Breast epithelium (tissue), 4 donors: ENCODE measurements at regions not wholly inside any gene's neighbourhood (a gene's known extent, or its start where the extent isn't known, plus 50 kb on each side); places are given as distances from the start of the nearest gene placed in this dataset.

Experiments used
- DNase-seq, 2 donors: peaks; one replicate each; pipeline ENCODE4 v3.0.0-alpha.2; 2019; ENCODE audit warnings: low spot score in 2 of 2
- H3K27ac ChIP-seq, 2 donors: fragments of 200-600 bp; sonication (generic) in 1 of 2; one replicate each; pipeline ENCODE4 v1.5.1; 2016 to 2019; ENCODE audit warnings: mild to moderate bottlenecking in 1 of 2
- H3K27me3 ChIP-seq, 2 donors: fragments of 200-600 bp; sonication (generic) in 1 of 2; one replicate each; pipeline versions ENCODE4 v1.5.1 to v1.6.0; 2017 to 2019; ENCODE audit warnings: control low read depth in 1 of 2, mild to moderate bottlenecking in 1 of 2
- H3K36me3 ChIP-seq: fragments of 200-600 bp; one replicate; pipeline ENCODE4 v1.5.1; 2019
- H3K4me1 ChIP-seq, 2 donors: fragments of 200-600 bp; sonication (generic); one replicate each; pipeline ENCODE4 v1.5.1; 2016 to 2019; ENCODE audit warnings: control low read depth in 1 of 2
- H3K4me3 ChIP-seq, 3 donors: fragments of 200-600 bp; sonication (generic); 1 replicate in 2 of 3; 2 replicates in 1 of 3; pipeline ENCODE4 v1.5.1; 2016 to 2019; ENCODE audit warnings: mild to moderate bottlenecking in 3 of 3, moderate library complexity in 2 of 3
- H3K9me3 ChIP-seq, 2 donors: fragments of 200-600 bp; sonication (generic) in 1 of 2; one replicate each; pipeline ENCODE4 v1.5.1; 2016 to 2019; ENCODE audit warnings: control low read depth in 1 of 2
- CTCF ChIP-seq, 3 donors: fragments of 450-650 bp; IDR thresholded peaks; one replicate each; pipeline ENCODE4 v1.5.1; 2016 to 2017; ENCODE audit warnings: antibody characterized with exemption in 3 of 3, mild to moderate bottlenecking in 3 of 3, moderate library complexity in 3 of 3
- POLR2A ChIP-seq: fragments of 450-650 bp; IDR thresholded peaks from one replicate; pipeline ENCODE4 v1.6.1; 2016; ENCODE audit warnings: antibody characterized with exemption, mild to moderate bottlenecking, moderate library complexity
- POLR2AphosphoS5 ChIP-seq, 3 donors: sonication (generic); formaldehyde crosslinking; IDR thresholded peaks; one replicate each; pipeline ENCODE4 v1.6.1; 2017; ENCODE audit warnings: antibody characterized with exemption in 3 of 3
- intact Hi-C: fragments of 100-400 bp; cut with DNase I; formaldehyde crosslinking; loops from one replicate; pipeline ENCODE4 v1.15.1; 2023; ENCODE audit warnings: low total_unique reads

DNA sequence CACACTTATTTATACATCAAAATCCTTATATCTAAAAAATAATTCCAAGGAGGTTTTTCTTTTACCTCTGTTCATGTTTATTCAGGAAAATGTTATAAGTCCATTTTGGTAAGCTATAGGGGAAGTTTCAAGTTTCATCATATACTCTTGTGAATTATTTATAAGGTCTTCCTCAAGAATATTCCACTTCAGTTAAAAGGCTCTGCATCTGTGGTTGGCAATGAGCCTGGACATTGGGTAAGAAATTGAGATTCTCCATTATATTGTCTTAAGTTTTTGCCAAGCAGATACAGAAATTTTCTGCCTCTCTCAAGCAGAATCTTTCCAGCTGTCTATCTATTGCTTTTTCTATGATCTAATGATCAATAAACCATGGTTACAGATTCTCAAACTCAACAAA lies 641.9 kb downstream of the NLGN4X start:
- Histone ChIP-seq H3K9me3 (peaks cover 0 to 9% of the 10 kb centered on the region in 2 donors), H3K27ac (no peak overlapping the region), H3K4me1 (no peaks in the 10 kb centered on the region), H3K27me3 (no peaks in the 10 kb centered on the region), H3K4me3 (no peak overlapping the region), H3K36me3 (no peaks in the 10 kb centered on the region)
- no peak for DNase-seq
- intact Hi-C loops = no loop called here
- TF ChIP-seq POLR2AphosphoS5 (IDR thresholded peaks at IDR 0.05) (no peak), POLR2A (no peak), CTCF (IDR thresholded peaks at IDR 0.05) (no peak)

DNA sequence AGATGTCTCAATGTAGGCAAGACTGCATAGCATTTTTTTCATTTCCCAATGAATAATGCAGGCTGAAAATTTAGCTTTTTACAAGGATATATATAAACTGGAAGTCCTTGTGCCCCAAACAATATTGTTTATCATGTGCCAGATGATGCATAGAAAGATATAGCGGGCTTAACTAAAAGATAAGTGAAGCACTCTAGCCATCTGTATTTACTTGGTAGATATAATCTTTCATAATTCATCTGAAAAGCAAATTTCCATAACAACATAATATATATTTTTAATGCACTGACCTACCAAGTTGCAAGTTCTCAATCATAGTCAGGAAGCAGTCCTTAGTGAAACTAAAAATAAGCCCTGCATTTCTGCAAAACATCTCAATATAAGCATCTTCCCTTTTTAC lies 653.3 kb downstream of the NLGN4X start:
- intact Hi-C loops = no loop called here

DNA sequence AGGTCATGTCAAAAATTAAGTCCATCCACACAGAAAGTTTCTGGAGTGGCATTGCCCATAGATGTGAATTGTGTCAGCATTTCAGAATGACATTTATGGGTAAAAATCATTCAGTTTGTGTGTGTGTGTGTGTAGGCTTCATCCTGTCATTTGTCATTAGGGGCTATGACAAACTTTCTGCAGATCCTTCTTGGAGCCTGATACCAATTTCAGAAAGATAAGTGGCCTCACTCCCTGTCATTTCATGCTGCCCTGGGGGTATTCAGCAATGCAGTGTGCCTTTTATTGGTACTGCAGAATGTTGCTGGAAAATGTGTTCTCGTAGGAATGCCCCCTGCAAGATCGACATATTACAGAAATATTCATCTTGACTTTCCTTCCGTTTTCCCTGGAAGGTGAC lies 659.7 kb downstream of the NLGN4X start:
- no peak overlapping the region for H3K4me3 ChIP-seq
- H3K9me3 ChIP-seq = no peaks in the 10 kb centered on the region
- H3K36me3 ChIP-seq = no peaks in the 10 kb centered on the region
- H3K27me3 ChIP-seq = no peaks in the 10 kb centered on the region
- no peaks in the 10 kb centered on the region for H3K4me1 ChIP-seq
- no peak overlapping the region for H3K27ac ChIP-seq
- no peak for TF ChIP-seq POLR2AphosphoS5 (IDR thresholded peaks at IDR 0.05)
- no peak for TF ChIP-seq CTCF (IDR thresholded peaks at IDR 0.05)
- no peak for TF ChIP-seq POLR2A
- no peak for DNase-seq
- intact Hi-C loops = no loop called here

More for the DNA sequence above, 653.3 kb downstream of the NLGN4X start:
- Histone ChIP-seq H3K36me3 (no peaks in the 10 kb centered on the region), H3K27ac (no peak overlapping the region), H3K4me3 (no peak overlapping the region), H3K27me3 (no peaks in the 10 kb centered on the region), H3K4me1 (no peaks in the 10 kb centered on the region), H3K9me3 (peaks cover 0 to 5% of the 10 kb centered on the region in 2 donors)
- TF ChIP-seq POLR2AphosphoS5 (IDR thresholded peaks at IDR 0.05) = no peak
- TF ChIP-seq POLR2A = no peak
- TF ChIP-seq CTCF (IDR thresholded peaks at IDR 0.05) = no peak
- no peak for DNase-seq

GRCh38 chrX:5559386-5559785 lies 669.3 kb downstream of the NLGN4X start:
- Histone ChIP-seq H3K4me1 (no peaks in the 10 kb centered on the region), H3K36me3 (no peaks in the 10 kb centered on the region), H3K4me3 (no peak overlapping the region), H3K27ac (no peak overlapping the region), H3K27me3 (no peaks in the 10 kb centered on the region), H3K9me3 (peaks cover 4 to 32% of the 10 kb centered on the region in 2 donors)
- intact Hi-C loops = no loop called here
- no peak for DNase-seq
- TF ChIP-seq POLR2AphosphoS5 (IDR thresholded peaks at IDR 0.05) (no peak), POLR2A (no peak), CTCF (IDR thresholded peaks at IDR 0.05) (no peak)

- TF ChIP-seq POLR2A = no peak
- TF ChIP-seq CTCF (IDR thresholded peaks at IDR 0.05) = no peak
- no peak for TF ChIP-seq POLR2AphosphoS5 (IDR thresholded peaks at IDR 0.05)
- H3K27me3 ChIP-seq = no peaks in the 10 kb centered on the region
- no peaks in the 10 kb centered on the region for H3K4me1 ChIP-seq
- intact Hi-C loops = loop anchor here (10.0 kb wide), 1 partner anchor 315 kb away; no protein-coding TSS in a partner anchor
- DNase-seq = no peak
- H3K9me3 ChIP-seq = peaks cover 0 to 22% of the 10 kb centered on the region in 2 donors
- H3K36me3 ChIP-seq = no peaks in the 10 kb centered on the region
- no peak overlapping the region for H3K27ac ChIP-seq
- H3K4me3 ChIP-seq = no peak overlapping the region
Measured at GRCh38 chrX:5549512-5549911, 679.2 kb downstream of the NLGN4X start.
